ENCODE measurements at regions not wholly inside any gene's neighbourhood (a gene's known extent, or its start where the extent isn't known, plus 50 kb on each side); places are given as distances from the start of the nearest gene placed in this dataset.
"Not testable (repeated sequence)": the region's sequence is repeated elsewhere in the genome, so short reads cannot be mapped to it uniquely, and the experiment has no call there.

GRCh38 chr13:104614361-104615145, 1548.3 kb upstream of the SLC10A2 start:
- DNase-seq (ENCODE audit: low read depth in 1 of 2, low spot score in 1 of 2), result no peak
- H3K27me3 ChIP-seq, result no peaks in the 10 kb centered on the region
- TF ChIP-seq CTCF (IDR thresholded peaks at IDR 0.05; ENCODE audit: low read depth, low read length), result no peak

GRCh38 chr13:104608331-104608730, 1542.1 kb upstream of the SLC10A2 start:
- no peak for TF ChIP-seq CTCF (IDR thresholded peaks at IDR 0.05; ENCODE audit: low read depth, low read length)
- Histone ChIP-seq H3K4me1 (ENCODE audit: low read depth) (no peaks in the 10 kb centered on the region), H3K4me3 (no peak overlapping the region), H3K27ac (no peak overlapping the region), H3K36me3 (no peaks in the 10 kb centered on the region), H3K27me3 (no peaks in the 10 kb centered on the region), H3K9me3 (ENCODE audit: low read depth) (no peaks in the 10 kb centered on the region)
- DNase-seq (ENCODE audit: low read depth in 1 of 2, low spot score in 1 of 2), result no peak

More at GRCh38 chr13:104614361-104615145, 1548.3 kb upstream of the SLC10A2 start:
- Histone ChIP-seq H3K27ac (no peak overlapping the region), H3K36me3 (no peaks in the 10 kb centered on the region), H3K9me3 (ENCODE audit: low read depth) (no peaks in the 10 kb centered on the region), H3K4me3 (no peak overlapping the region), H3K4me1 (ENCODE audit: low read depth) (no peaks in the 10 kb centered on the region)

- not testable (repeated sequence) for H3K9me3 ChIP-seq (ENCODE audit: low read depth); H3K4me1 ChIP-seq (ENCODE audit: low read depth); H3K4me3 ChIP-seq; H3K27ac ChIP-seq; DNase-seq (ENCODE audit: low read depth in 1 of 2, low spot score in 1 of 2); H3K27me3 ChIP-seq; H3K36me3 ChIP-seq
These were observed 1539.2 kb upstream of the SLC10A2 start for GRCh38 chr13:104605435-104605834.

- no peak for TF ChIP-seq CTCF (IDR thresholded peaks at IDR 0.05; ENCODE audit: low read depth, low read length)
- H3K27me3 ChIP-seq, result no peaks in the 10 kb centered on the region
- no peaks in the 10 kb centered on the region for H3K36me3 ChIP-seq
- no peak overlapping the region for H3K27ac ChIP-seq
- H3K9me3 ChIP-seq (ENCODE audit: low read depth), result no peaks in the 10 kb centered on the region
- no peak overlapping the region for H3K4me3 ChIP-seq
- H3K4me1 ChIP-seq (ENCODE audit: low read depth), result peaks cover 7% of the 10 kb centered on the region
- no peak for DNase-seq (ENCODE audit: low read depth in 1 of 2, low spot score in 1 of 2)
These were observed 1531.4 kb upstream of the SLC10A2 start for GRCh38 chr13:104597546-104598180.

GRCh38 chr13:104595511-104595910, 1529.3 kb upstream of the SLC10A2 start:
- no peak for TF ChIP-seq CTCF (IDR thresholded peaks at IDR 0.05; ENCODE audit: low read depth, low read length)
- H3K4me1 ChIP-seq (ENCODE audit: low read depth), result peaks cover 7% of the 10 kb centered on the region

GRCh38 chr13:104594806-104595205, 1528.6 kb upstream of the SLC10A2 start:
- Histone ChIP-seq H3K4me3 (no peak overlapping the region), H3K9me3 (ENCODE audit: low read depth) (no peaks in the 10 kb centered on the region), H3K27ac (no peak overlapping the region), H3K27me3 (no peaks in the 10 kb centered on the region), H3K4me1 (ENCODE audit: low read depth) (peaks cover 7% of the 10 kb centered on the region), H3K36me3 (no peaks in the 10 kb centered on the region)
- TF ChIP-seq CTCF (IDR thresholded peaks at IDR 0.05; ENCODE audit: low read depth, low read length), result no peak
- no peak for DNase-seq (ENCODE audit: low read depth in 1 of 2, low spot score in 1 of 2)

More at GRCh38 chr13:104595511-104595910, 1529.3 kb upstream of the SLC10A2 start:
- no peak for DNase-seq (ENCODE audit: low read depth in 1 of 2, low spot score in 1 of 2)
- H3K9me3 ChIP-seq (ENCODE audit: low read depth), result no peaks in the 10 kb centered on the region
- no peaks in the 10 kb centered on the region for H3K27me3 ChIP-seq
- H3K27ac ChIP-seq, result no peak overlapping the region
- no peaks in the 10 kb centered on the region for H3K36me3 ChIP-seq
- no peak overlapping the region for H3K4me3 ChIP-seq

All from cardiac muscle cell (in vitro differentiated cells and primary cell).